ENCODE measurements at regions not wholly inside any gene's neighbourhood (a gene's known extent, or its start where the extent isn't known, plus 50 kb on each side); places are given as distances from the start of the nearest gene placed in this dataset.
A peak's percentile ranks its signal among the peaks of the same experiment; 100 is the strongest.

DNA sequence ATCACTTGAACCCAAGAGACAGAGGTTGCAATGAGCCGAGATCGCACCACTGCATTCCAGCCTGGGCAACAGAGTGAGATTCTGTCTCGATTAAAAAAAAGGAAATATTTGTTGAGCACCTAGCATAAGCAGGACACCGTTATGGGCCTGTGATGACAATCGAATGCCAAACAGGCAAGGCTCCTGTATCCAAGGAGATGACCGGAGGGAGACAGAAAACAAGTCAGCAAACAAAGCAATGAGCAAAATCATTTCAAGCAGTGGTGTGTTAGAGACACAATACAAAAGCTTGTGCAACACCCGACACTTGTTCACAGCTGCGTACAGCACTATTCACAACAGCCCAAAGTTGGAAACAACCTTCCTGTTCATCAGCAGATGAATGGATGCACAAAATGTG lies 87.1 kb upstream of the CPEB4 start:
- no peak overlapping the region for H3K4me3 ChIP-seq (ENCODE audit: low read length)
- TF ChIP-seq, protein P1, sequence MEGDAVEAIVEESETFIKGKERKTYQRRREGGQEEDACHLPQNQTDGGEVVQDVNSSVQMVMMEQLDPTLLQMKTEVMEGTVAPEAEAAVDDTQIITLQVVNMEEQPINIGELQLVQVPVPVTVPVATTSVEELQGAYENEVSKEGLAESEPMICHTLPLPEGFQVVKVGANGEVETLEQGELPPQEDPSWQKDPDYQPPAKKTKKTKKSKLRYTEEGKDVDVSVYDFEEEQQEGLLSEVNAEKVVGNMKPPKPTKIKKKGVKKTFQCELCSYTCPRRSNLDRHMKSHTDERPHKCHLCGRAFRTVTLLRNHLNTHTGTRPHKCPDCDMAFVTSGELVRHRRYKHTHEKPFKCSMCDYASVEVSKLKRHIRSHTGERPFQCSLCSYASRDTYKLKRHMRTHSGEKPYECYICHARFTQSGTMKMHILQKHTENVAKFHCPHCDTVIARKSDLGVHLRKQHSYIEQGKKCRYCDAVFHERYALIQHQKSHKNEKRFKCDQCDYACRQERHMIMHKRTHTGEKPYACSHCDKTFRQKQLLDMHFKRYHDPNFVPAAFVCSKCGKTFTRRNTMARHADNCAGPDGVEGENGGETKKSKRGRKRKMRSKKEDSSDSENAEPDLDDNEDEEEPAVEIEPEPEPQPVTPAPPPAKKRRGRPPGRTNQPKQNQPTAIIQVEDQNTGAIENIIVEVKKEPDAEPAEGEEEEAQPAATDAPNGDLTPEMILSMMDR (IDR thresholded peaks at IDR 0.05): no peak
- no peak overlapping the region for H3K27ac ChIP-seq (ENCODE audit: low read length)
- H3K36me3 ChIP-seq (ENCODE audit: control insufficient read depth, insufficient read depth, low read length): no peaks in the 10 kb centered on the region
- H3K27ac Mint-ChIP-seq: no peak overlapping the region
- H3K27me3 Mint-ChIP-seq (ENCODE audit: low read depth in 2 of 2): peaks cover 0 to 6% of the 10 kb centered on the region in 2 donors
- no peaks in the 10 kb centered on the region for H3K36me3 Mint-ChIP-seq
- no peaks in the 10 kb centered on the region for H3K4me1 ChIP-seq (ENCODE audit: control insufficient read depth, insufficient read depth, low read length)
- H3K4me3 Mint-ChIP-seq: no peak overlapping the region
- H3K4me1 Mint-ChIP-seq: no peaks in the 10 kb centered on the region
- H3K27me3 ChIP-seq (ENCODE audit: control insufficient read depth, insufficient read depth, low read length): no peaks in the 10 kb centered on the region
- WGBS (ENCODE audit: insufficient coverage): 95% methylated on average over 8 of the region's 8 CpGs
- no peak for DNase-seq
- no peaks in the 10 kb centered on the region for H3K9me3 Mint-ChIP-seq
- no peaks in the 10 kb centered on the region for H3K9me3 ChIP-seq (ENCODE audit: control insufficient read depth, insufficient read depth, low read length)
- no peak for ATAC-seq
- intact Hi-C loops (cut with micrococcal nuclease): no loop called here

DNA sequence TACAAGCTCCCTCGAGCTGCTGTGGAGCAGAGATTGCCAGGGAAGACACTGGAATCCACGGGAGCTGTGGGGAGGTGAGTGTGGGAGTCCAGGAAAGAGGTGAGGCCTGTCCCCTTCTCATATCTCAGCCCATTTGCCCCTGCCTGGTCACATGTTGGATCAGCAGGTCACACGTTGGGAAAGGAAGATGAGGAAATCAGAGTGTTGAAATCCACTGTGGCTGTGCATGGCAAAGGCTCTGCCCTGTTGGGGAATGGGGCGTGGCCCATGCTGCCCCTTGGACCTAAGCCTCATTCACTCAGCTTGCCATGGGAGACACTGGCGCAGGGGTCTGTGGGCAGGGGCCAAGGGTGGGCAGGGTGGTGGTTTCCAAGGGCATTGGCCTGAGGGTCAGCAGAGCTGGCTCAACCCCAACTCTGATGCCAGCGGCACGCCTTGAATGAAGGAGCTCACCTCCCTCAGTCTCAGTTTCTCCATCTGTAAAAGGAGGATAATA lies 85.4 kb upstream of the CPEB4 start:
- H3K9me3 Mint-ChIP-seq: no peaks in the 10 kb centered on the region
- WGBS (ENCODE audit: insufficient coverage): 73% methylated on average over 6 of the region's 7 CpGs

GRCh38 chr5:173804579-173804978 lies 83.6 kb upstream of the CPEB4 start:
- H3K9me3 ChIP-seq (ENCODE audit: control insufficient read depth, insufficient read depth, low read length): no peaks in the 10 kb centered on the region
- TF ChIP-seq, protein P1 (IDR thresholded peaks at IDR 0.05): no peak
- ATAC-seq (no peak), DNase-seq (no peak)
- Mint-ChIP-seq H3K36me3 (no peaks in the 10 kb centered on the region), H3K4me3 (no peak overlapping the region), H3K4me1 (no peaks in the 10 kb centered on the region), H3K27me3 (ENCODE audit: low read depth in 2 of 2) (peaks cover 0 to 8% of the 10 kb centered on the region in 2 donors), H3K9me3 (no peaks in the 10 kb centered on the region), H3K27ac (no peak overlapping the region)
- no peaks in the 10 kb centered on the region for H3K4me1 ChIP-seq (ENCODE audit: control insufficient read depth, insufficient read depth, low read length)
- intact Hi-C loops (cut with micrococcal nuclease): no loop called here
- H3K4me3 ChIP-seq (ENCODE audit: low read length): no peak overlapping the region
- 93% methylated on average over 7 of the region's 7 CpGs for WGBS (ENCODE audit: insufficient coverage)
- no peaks in the 10 kb centered on the region for H3K36me3 ChIP-seq (ENCODE audit: control insufficient read depth, insufficient read depth, low read length)
- H3K27me3 ChIP-seq (ENCODE audit: control insufficient read depth, insufficient read depth, low read length): no peaks in the 10 kb centered on the region
- no peak overlapping the region for H3K27ac ChIP-seq (ENCODE audit: low read length)

More for the DNA sequence above, 85.4 kb upstream of the CPEB4 start:
- Mint-ChIP-seq H3K4me3 (no peak overlapping the region), H3K27ac (no peak overlapping the region), H3K27me3 (ENCODE audit: low read depth in 2 of 2) (peaks cover 0 to 6% of the 10 kb centered on the region in 2 donors), H3K36me3 (no peaks in the 10 kb centered on the region), H3K4me1 (no peaks in the 10 kb centered on the region)
- intact Hi-C loops (cut with micrococcal nuclease): no loop called here
- no peak overlapping the region for H3K27ac ChIP-seq (ENCODE audit: low read length)
- DNase-seq: no peak
- no peaks in the 10 kb centered on the region for H3K27me3 ChIP-seq (ENCODE audit: control insufficient read depth, insufficient read depth, low read length)
- no peaks in the 10 kb centered on the region for H3K36me3 ChIP-seq (ENCODE audit: control insufficient read depth, insufficient read depth, low read length)
- no peak overlapping the region for H3K4me3 ChIP-seq (ENCODE audit: low read length)
- TF ChIP-seq, protein P1 (IDR thresholded peaks at IDR 0.05): no peak
- no peaks in the 10 kb centered on the region for H3K9me3 ChIP-seq (ENCODE audit: control insufficient read depth, insufficient read depth, low read length)
- H3K4me1 ChIP-seq (ENCODE audit: control insufficient read depth, insufficient read depth, low read length): no peaks in the 10 kb centered on the region
- peak in 1 of 3 donors; percentile 54 for ATAC-seq
